Heart right ventricle (tissue), 16 donors: ENCODE measurements at regions not wholly inside any gene's neighbourhood (a gene's known extent, or its start where the extent isn't known, plus 50 kb on each side); places are given as distances from the start of the nearest gene placed in this dataset.

ENCODE experiments used
- ATAC-seq, 8 donors: fragments of 200-7000 bp; cut with Tn5 transposase; one replicate each; pipeline ENCODE4 v1.9.1; 2020; ENCODE audit warnings: mild to moderate bottlenecking in 8 of 8, moderate library complexity in 8 of 8, moderate number of reproducible peaks in 1 of 8
- DNase-seq, 2 donors: peaks; one replicate each; pipeline ENCODE4 v3.0.0-alpha.2; 2020
- H3K27ac ChIP-seq, 10 donors: fragments of 200-600 bp; sonication (generic) in 2 of 10; one replicate each; pipeline versions ENCODE4 v1.5.0 to v1.8.0; 2020 to 2022; ENCODE audit warnings: mild to moderate bottlenecking in 3 of 10
- H3K27me3 ChIP-seq, 7 donors: fragments of 200-600 bp; one replicate each; pipeline ENCODE4 v1.8.0; 2021 to 2022; ENCODE audit warnings: mild to moderate bottlenecking in 2 of 7
- H3K36me3 ChIP-seq, 9 donors: fragments of 200-600 bp; sonication (generic) in 1 of 9; one replicate each; pipeline versions ENCODE4 v1.5.0 to v1.8.0; 2020 to 2022; ENCODE audit warnings: mild to moderate bottlenecking in 2 of 9
- H3K4me1 ChIP-seq, 9 donors: fragments of 200-600 bp; sonication (generic) in 1 of 9; one replicate each; pipeline versions ENCODE4 v1.5.0 to v1.8.0; 2020 to 2022; ENCODE audit warnings: mild to moderate bottlenecking in 4 of 9
- H3K4me3 ChIP-seq, 10 donors: fragments of 200-600 bp; sonication (generic) in 2 of 10; one replicate each; pipeline versions ENCODE4 v1.5.0 to v1.8.0; 2020 to 2022; ENCODE audit warnings: mild to moderate bottlenecking in 7 of 10, moderate library complexity in 2 of 10
- H3K9me3 ChIP-seq, 11 donors: fragments of 200-600 bp in 10 of 11; sonication (generic) in 2 of 11; one replicate each; pipeline versions ENCODE4 v1.5.0 to v1.8.0; 2013 to 2022; ENCODE audit warnings: mild to moderate bottlenecking in 2 of 11, control low read depth in 1 of 11, moderate library complexity in 1 of 11
- CTCF ChIP-seq, 9 donors: fragments of 200-600 bp; sonication (generic) in 2 of 9; IDR thresholded peaks; one replicate each; pipeline versions ENCODE4 v1.5.0 to v1.8.0; 2021 to 2022; ENCODE audit warnings: antibody characterized with exemption in 9 of 9, mild to moderate bottlenecking in 5 of 9, moderate library complexity in 1 of 9
- WGBS, 2 donors: extraction: QIAGEN DNeasy Blood & Tissue Kit; methylation state at CpG; one replicate each; pipeline ENCODE4 v1.1.7; 2013; ENCODE audit warnings: inconsistent platforms in 1 of 2; 5-methylcytosine and 5-hydroxymethylcytosine counted together
- intact Hi-C, 10 donors: fragments of 100-400 bp; cut with DNase I; formaldehyde crosslinking; loops; one replicate each; pipeline versions ENCODE4 v1.11.1 to v1.14.2; 2022
- donor health status: Arrhythmogenic right ventricular cardiomyopathy.
- donor health status: ischemic (EF 13 %, LVEDD 7.1; RV severe dilation, severe dysfunction).
- donor health status: healthy with polysubstance abuse.
- donor health status: DM: no; HTN: yes; CAD: no.
- donor health status: DM: no; HTN: no; CAD: no.
- donor health status: ischemic (EF 25% LVEDD 6.9; RV normal size, moderate dysfunction).
- donor health status: ischemic (EF 25% LVEDD 5.7; RV mildly dilated, moderate dysfunction).
- donor health status: healthy.
- donor health status: DM: yes; HTN: yes; CAD: no.
- donor health status: Ischemic cardiomyopathy.
- donor health status: ischemic (EF 35%, LVEDD 5.7; RV mildly dilated, moderate dysfunction).
- donor health status: nonischemic (EF 11% LVEDD 7.7; RV severe dilation, severe dysfunction).
- donor health status: DM: yes; HTN: yes; CAD: no.
- donor health status: PGD.
- donor health status: ischemic (EF 29% LVEDD 5.4; RV normal size, mild dysfunction).
- donor health status: nonischemic (EF 23%, LVEDD 6.1; RV moderate dilation, normal function).

GRCh38 chr13:73891805-73892204 lies 242.4 kb downstream of the KLF12 start:
- 80 to 84% methylated on average over 1 of the region's 1 CpG for WGBS, 2 donors
- TF ChIP-seq CTCF (IDR thresholded peaks at IDR 0.05): no peak
- no peak overlapping the region for H3K4me3 ChIP-seq
- ATAC-seq (no peak), DNase-seq (no peak)
- no peaks in the 10 kb centered on the region for H3K36me3 ChIP-seq
- H3K27me3 ChIP-seq: no peaks in the 10 kb centered on the region
- H3K27ac ChIP-seq: no peak overlapping the region
- no peaks in the 10 kb centered on the region for H3K9me3 ChIP-seq
- peaks cover 0 to 3% (median 0%) of the 10 kb centered on the region in 9 donors for H3K4me1 ChIP-seq
- intact Hi-C loops: no loop called here

- Histone ChIP-seq H3K27me3 (no peaks in the 10 kb centered on the region), H3K4me3 (no peak overlapping the region), H3K27ac (no peak overlapping the region), H3K4me1 (peaks cover 0 to 47% (median 11%) of the 10 kb centered on the region in 9 donors), H3K36me3 (peaks cover 0 to 5% (median 0%) of the 10 kb centered on the region in 9 donors), H3K9me3 (peaks cover 0 to 3% (median 0%) of the 10 kb centered on the region in 11 donors)
- ATAC-seq: peak in 5 of 8 donors; percentile 46 to 70 (median 63)
- DNase-seq: no peak
- TF ChIP-seq CTCF (IDR thresholded peaks at IDR 0.05): no peak
- 34 to 50% methylated on average over 5 of the region's 5 CpGs for WGBS, 2 donors
- intact Hi-C loops: no loop called here
Observed at GRCh38 chr13:73883162-73883561, 251.0 kb downstream of the KLF12 start.

- ATAC-seq: no peak
- no peak for DNase-seq
- no peak for TF ChIP-seq CTCF (IDR thresholded peaks at IDR 0.05)
- peaks cover 0 to 13% (median 0%) of the 10 kb centered on the region in 11 donors for H3K9me3 ChIP-seq
- 86 to 91% methylated on average over 3 of the region's 3 CpGs for WGBS, 2 donors
- intact Hi-C loops: no loop called here
- H3K36me3 ChIP-seq: no peaks in the 10 kb centered on the region
- H3K4me1 ChIP-seq: peaks cover 0 to 57% (median 11%) of the 10 kb centered on the region in 9 donors
- H3K4me3 ChIP-seq: no peak overlapping the region
- no peak overlapping the region for H3K27ac ChIP-seq
- no peaks in the 10 kb centered on the region for H3K27me3 ChIP-seq
Observed at GRCh38 chr13:73880365-73880764, 253.8 kb downstream of the KLF12 start.

GRCh38 chr13:73879346-73880015 lies 254.7 kb downstream of the KLF12 start:
- WGBS, 2 donors: 57 to 59% methylated on average over 4 of the region's 4 CpGs
- Histone ChIP-seq H3K4me3 (no peak overlapping the region), H3K27me3 (no peaks in the 10 kb centered on the region), H3K36me3 (no peaks in the 10 kb centered on the region), H3K27ac (no peak overlapping the region), H3K4me1 (peaks cover 0 to 57% (median 11%) of the 10 kb centered on the region in 9 donors), H3K9me3 (peaks cover 0 to 13% (median 0%) of the 10 kb centered on the region in 11 donors)
- intact Hi-C loops: no loop called here
- peak in 2 of 8 donors; percentile 25 to 29 for ATAC-seq
- no peak for DNase-seq
- TF ChIP-seq CTCF (IDR thresholded peaks at IDR 0.05): no peak
